ENCODE measurements at regions not wholly inside any gene's neighbourhood (a gene's known extent, or its start where the extent isn't known, plus 50 kb on each side); places are given as distances from the start of the nearest gene placed in this dataset.

- DNase-seq (ENCODE audit: low read depth, low spot score), result no peak
Measured at GRCh38 chr6:97572943-97573342, 289.9 kb upstream of the MMS22L start.

GRCh38 chr6:97586344-97586743 lies 303.3 kb upstream of the MMS22L start:
- DNase-seq (ENCODE audit: low read depth, low spot score), result no peak

DNA sequence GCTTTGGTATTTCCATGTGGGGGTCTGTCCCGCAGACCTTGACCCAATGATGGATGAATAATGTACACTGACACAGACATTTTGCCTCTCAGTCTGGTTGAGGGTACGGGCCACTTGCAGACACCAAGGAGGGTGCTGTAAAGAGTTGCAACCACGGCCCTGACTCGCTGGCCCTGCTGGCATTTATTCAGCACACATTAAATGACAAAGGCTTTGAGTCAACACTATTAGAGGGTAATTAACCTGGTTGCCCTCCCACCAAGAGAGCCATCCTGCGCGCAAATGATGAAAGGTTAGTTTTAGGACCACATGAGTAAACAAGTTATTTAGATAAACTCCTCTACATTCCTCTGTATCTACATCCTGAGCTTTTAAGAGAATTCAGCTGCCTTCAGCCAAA lies 308.9 kb upstream of the MMS22L start:
- no peak for DNase-seq (ENCODE audit: low read depth, low spot score)

DNA sequence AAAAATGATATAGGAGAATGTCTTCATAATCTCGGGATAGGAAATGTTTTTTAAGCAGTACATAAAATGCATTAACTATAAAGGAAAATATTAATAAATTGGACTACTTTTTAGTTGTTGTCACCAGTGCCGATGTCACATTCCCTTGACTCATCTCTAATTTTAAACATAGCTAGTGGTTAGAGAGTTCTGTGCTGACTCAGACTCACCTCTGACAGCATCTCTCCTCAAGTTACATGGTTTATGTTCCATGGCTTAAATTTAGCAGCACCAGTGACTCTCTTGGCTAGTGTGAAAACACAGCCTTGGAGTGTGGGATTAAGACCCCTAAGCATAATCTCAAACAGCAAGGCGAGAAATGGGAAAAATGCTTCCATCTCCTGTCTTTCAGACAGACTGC lies 311.8 kb upstream of the MMS22L start:
- no peak for DNase-seq (ENCODE audit: low read depth, low spot score)

GRCh38 chr6:97621111-97621510 lies 338.1 kb upstream of the MMS22L start:
- DNase-seq (ENCODE audit: low read depth, low spot score), result no peak

DNA sequence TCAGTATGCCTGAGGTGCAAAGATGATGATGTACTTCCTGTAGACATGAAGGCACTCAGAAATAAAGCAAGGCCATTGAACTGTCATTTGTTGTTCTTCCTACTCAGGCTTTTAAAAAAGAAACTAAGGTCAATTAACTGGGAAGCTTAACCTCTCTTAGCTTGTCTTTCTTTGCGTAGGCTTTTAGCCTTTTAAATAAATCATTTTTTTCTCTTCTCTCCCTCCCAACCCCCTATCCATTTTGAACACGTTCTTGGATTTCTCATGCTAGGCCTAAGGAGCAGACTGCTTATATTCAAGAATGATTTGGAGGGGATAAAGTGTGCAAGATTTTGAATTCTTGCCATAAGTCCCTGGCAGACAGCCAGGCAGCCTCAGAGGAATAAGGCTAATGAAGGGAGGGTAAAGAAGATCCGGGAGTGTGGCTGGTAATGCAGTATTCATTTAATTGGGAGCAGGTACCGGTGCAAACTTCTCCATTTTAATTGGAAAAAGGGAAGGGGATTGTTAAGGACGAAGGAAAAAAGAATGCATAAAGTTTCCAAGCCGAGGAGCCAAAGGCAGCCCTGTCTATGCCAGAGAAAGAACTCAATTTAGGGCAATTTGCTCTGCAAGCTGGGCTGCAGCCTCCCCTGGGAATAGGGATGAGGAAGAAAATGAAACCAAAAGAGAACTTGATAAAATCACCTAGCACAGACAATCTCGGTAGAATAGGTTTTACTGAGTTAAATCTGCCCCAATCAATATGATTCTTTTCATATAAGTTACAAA lies 343.8 kb upstream of the MMS22L start:
- peak; percentile 2 for DNase-seq (ENCODE audit: low read depth, low spot score)

DNA sequence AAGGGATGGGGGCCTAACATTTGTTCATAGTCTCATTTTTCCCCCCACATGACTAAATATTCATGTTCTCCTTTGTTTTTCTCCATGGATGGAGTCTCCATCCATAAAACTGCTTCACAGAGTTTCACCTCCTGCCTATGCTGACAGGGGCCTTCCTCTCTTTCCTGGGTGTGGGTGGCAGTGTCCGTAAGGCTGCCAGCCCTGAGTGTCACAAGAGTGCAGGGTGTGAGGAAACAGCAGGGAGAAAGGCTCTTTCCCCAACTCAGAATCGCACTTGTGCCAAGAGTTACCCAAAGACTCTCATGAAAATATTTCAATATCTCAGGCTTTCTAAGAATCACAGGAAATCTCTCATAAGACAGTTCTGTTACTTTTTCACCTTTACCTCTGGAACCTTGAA lies 346.2 kb upstream of the MMS22L start:
- no peak for DNase-seq (ENCODE audit: low read depth, low spot score)

DNA sequence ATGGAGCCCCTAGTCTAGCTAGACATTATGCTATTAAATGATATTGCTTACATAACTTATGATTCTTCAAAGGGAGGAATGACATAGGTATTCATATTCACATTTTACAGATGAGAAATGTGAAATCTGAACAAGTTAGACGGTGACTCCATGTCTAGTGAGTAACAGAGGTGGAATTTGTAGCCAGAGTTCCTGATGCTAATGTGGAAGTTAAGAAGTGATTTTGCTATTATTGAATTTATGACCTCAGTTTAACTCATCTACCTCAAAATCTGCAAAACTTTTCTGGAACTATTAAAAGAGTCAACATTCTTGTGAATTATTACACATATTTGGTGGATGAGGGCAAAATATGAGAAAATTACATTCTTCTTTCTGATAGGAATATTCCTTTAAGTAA lies 347.6 kb upstream of the MMS22L start:
- DNase-seq (ENCODE audit: low read depth, low spot score), result no peak

DNA sequence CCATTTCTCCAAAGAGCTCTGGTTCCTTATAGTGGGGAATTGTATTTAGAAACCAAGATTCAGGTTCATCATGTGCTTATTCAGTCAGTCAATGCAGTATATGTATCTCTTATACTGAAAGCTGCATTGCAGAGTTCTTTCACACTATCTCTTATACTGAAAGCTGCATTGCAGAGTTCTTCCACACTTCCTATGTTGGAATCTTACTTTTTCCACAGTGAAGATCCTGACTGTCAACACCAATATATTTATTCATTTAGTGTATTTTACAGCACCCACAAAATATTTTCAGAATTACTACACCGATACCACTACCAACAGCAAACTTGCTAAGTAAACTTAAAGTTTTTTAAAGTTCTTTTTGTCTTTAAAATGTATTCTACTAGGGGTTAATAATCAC lies 349.3 kb upstream of the MMS22L start:
- DNase-seq (ENCODE audit: low read depth, low spot score), result no peak

GRCh38 chr6:97639702-97640101 lies 356.7 kb upstream of the MMS22L start:
- DNase-seq (ENCODE audit: low read depth, low spot score), result no peak

DNA sequence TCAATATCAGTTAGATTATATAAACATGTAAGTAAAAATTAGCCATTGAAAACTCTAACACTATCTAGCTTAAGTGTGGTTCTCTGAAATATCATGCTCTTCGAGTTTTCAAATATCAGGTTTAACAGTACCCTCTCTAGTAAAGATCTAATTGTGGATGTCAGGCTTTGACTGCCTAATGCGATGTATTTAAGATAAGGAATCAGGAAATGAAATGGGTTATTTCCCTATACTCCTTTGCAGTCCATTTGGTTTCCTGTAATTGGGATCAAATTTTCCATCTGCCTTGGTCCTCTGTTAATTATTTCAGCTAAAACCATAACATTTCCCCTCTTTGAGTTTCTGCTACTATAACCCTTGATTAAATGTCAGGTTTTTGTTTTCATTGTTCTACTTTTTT lies 361.3 kb upstream of the MMS22L start:
- DNase-seq (ENCODE audit: low read depth, low spot score), result no peak

- no peak for DNase-seq (ENCODE audit: low read depth, low spot score)
Measured at GRCh38 chr6:97645757-97646156, 362.7 kb upstream of the MMS22L start.

- DNase-seq (ENCODE audit: low read depth, low spot score), result no peak
Measured at GRCh38 chr6:97653076-97653475, 370.1 kb upstream of the MMS22L start.

- DNase-seq (ENCODE audit: low read depth, low spot score), result no peak
Measured at GRCh38 chr6:97653517-97653916, 370.5 kb upstream of the MMS22L start.

- no peak for DNase-seq (ENCODE audit: low read depth, low spot score)
Measured at GRCh38 chr6:97654674-97655073, 371.7 kb upstream of the MMS22L start.

DNA sequence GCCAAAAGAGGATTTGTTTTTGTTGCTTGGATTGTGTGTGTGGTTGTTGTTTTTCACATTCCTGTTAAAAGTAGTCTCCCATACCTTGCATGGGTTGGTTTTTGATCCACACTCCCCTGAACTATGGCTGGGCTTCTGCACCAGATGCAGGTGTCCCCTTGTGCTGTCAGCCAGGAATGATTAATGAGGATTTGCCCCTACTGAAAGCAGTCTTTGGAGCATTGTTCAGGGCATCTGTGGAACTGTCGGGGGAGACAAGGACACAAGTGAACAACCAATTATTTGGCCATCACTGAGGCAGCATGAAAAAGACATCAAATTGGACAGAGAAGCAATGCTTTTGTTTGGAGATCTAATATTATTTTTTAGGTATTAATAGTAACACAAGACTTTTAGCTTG lies 373.2 kb upstream of the MMS22L start:
- no peak for DNase-seq (ENCODE audit: low read depth, low spot score)

- no peak for DNase-seq (ENCODE audit: low read depth, low spot score)
Measured at GRCh38 chr6:97656706-97657350, 373.8 kb upstream of the MMS22L start.

- no peak for DNase-seq (ENCODE audit: low read depth, low spot score)
Measured at GRCh38 chr6:97658090-97658489, 375.1 kb upstream of the MMS22L start.

DNA sequence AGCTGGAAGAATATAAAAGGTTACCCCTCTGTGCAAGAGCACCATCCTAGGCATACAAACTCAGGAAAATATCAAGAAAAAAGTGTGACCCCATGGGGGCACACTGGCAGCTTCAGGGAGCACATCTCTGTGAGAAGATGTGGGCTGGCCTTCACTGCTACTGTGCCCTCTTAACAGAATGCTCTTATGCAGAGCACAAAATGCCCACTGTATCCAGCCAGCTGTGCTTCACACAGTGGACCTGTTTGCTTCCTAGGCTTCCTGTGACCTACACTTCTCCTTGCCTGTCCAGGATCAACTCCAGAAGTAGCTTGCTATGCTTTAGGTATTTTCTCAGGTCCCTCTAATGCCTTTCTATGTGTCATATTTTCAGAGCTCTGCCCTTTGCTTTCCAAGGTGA lies 380.2 kb upstream of the MMS22L start:
- DNase-seq (ENCODE audit: low read depth, low spot score), result no peak

DNA sequence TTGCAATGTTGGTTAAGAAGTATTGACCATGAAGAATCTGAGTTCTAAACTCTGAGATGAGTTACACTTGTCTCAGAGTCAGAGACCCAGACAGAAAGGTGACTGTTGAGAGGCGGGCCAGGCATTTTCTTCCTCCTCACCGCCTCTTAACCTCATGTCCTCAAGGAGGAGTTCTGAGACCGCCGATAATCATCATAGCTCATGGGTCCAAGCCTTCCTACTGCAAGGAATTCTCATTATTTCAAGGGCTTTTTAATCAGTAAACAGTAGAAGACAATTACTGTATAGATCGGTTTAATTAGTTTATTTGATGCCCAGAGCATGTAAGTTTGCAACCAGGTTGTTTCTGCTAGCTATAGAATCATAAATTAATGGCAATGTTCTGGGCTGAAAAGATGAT lies 382.4 kb upstream of the MMS22L start:
- DNase-seq (ENCODE audit: low read depth, low spot score), result no peak

DNA sequence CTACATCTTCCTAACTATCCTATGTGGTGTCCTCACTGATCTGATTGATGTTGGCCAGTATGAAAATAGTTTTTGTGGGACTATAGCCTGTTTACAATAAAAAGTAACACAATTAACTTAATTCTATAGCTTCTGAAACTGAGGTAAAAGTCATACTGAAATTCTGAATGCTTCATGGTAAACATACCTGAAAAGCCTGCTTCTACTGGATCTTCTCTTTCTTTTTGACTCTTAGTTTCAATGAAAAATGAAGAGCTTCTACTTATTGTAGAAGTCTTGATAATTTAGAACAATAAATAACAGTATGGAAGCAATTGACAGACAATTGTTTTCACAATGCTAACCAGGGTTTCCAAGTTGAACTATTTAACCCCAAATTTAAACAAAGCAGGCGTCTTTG lies 383.9 kb upstream of the MMS22L start:
- no peak for DNase-seq (ENCODE audit: low read depth, low spot score)

DNA sequence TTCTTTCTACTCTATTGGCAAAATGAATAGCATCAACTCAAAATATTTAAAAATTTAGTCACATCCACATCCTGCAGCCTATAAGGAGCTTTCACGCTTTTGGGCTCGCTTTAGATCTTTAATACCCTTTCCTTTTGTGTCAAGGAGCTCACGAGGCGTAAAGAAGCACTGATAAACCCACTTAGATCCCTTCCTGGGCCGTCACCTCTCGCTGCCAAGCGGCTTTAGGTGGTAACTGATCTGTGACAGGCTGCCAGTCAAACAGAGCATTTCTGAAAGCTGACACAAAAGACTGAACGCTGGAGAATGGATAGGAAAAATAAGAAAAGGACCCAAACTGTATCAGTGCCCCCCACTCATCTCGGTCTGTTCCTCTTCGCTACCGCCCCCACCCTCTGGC lies 385.7 kb upstream of the MMS22L start:
- DNase-seq (ENCODE audit: low read depth, low spot score), result no peak

DNA sequence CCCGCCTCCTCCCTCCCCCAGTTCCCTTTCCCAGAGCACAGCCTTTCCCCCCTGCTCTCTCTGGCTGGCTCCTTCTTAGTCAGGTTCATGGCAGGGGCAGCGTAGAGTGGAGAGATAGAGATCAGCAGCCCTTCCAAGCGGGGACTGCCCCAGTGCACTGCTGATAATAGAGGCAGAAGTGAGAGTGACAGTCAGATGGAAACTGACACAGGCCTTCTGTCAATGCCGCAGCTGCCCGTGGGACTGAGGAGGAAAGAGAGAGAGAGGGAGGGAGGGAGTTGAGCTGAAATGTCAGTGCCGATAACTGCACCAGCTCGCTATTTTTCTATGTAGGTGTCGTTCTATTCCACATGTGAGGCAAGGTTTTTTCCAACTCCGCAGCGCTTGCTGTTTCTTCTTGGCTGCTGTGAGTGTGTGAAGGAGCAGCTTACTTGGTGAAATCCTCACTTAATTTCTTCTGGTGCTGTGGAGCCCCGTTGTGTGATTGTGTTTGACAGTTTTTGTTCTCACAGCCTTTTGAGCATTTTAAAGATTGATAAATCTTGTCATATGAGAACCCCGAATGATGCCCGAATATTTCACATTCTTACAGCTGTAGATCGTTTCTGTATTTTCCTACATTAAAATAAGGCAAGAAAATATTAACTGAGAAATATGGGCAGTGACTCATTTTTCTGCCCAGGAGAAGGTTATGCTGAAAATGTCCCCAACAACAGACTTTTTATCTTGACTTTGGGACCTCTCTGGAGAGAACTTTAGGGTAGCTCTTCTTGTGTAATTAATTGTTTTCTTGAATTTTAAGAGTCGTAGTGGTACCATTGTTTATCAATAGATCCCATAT lies 386.4 kb upstream of the MMS22L start:
- no peak for DNase-seq (ENCODE audit: low read depth, low spot score)

Data from brain pericyte (primary cell).